ENCODE measurements at regions not wholly inside any gene's neighbourhood (a gene's known extent, or its start where the extent isn't known, plus 50 kb on each side); places are given as distances from the start of the nearest gene placed in this dataset.
A peak's percentile ranks its signal among the peaks of the same experiment; 100 is the strongest.
"Not testable (repeated sequence)": the region's sequence is repeated elsewhere in the genome, so short reads cannot be mapped to it uniquely, and the experiment has no call there.

GRCh38 chr11:116373104-116373944, 399.5 kb downstream of the BUD13 start:
- peak; percentile 56 for DNase-seq (ENCODE audit: low spot score)

GRCh38 chr11:116371146-116371545, 401.6 kb downstream of the BUD13 start:
- DNase-seq (ENCODE audit: low spot score): no peak

- no peak for DNase-seq (ENCODE audit: low spot score)
These were observed 404.0 kb downstream of the BUD13 start for GRCh38 chr11:116368784-116369183.

- DNase-seq (ENCODE audit: low spot score): no peak
These were observed 405.7 kb downstream of the BUD13 start for GRCh38 chr11:116366980-116367645.

- DNase-seq (ENCODE audit: low spot score): no peak
These were observed 406.3 kb downstream of the BUD13 start for GRCh38 chr11:116366451-116366850.

GRCh38 chr11:116364925-116365324, 407.9 kb downstream of the BUD13 start:
- not testable (repeated sequence) for DNase-seq (ENCODE audit: low spot score)

- DNase-seq (ENCODE audit: low spot score): no peak
These were observed 408.4 kb downstream of the BUD13 start for GRCh38 chr11:116364348-116364747.

GRCh38 chr11:116360221-116360941, 412.4 kb downstream of the BUD13 start:
- DNase-seq (ENCODE audit: low spot score): no peak

- peak; percentile 21 for DNase-seq (ENCODE audit: low spot score)
These were observed 414.8 kb downstream of the BUD13 start for GRCh38 chr11:116357784-116358544.

- DNase-seq (ENCODE audit: low spot score): no peak
These were observed 416.3 kb downstream of the BUD13 start for GRCh38 chr11:116356451-116356850.

- no peak for DNase-seq (ENCODE audit: low spot score)
These were observed 417.7 kb downstream of the BUD13 start for GRCh38 chr11:116355104-116355503.

- DNase-seq (ENCODE audit: low spot score): no peak
These were observed 419.2 kb downstream of the BUD13 start for GRCh38 chr11:116353589-116353988.

GRCh38 chr11:116352881-116353280, 419.9 kb downstream of the BUD13 start:
- DNase-seq (ENCODE audit: low spot score): no peak

GRCh38 chr11:116348226-116348625, 424.6 kb downstream of the BUD13 start:
- DNase-seq (ENCODE audit: low spot score): peak; percentile 56

GRCh38 chr11:116345575-116345974, 427.2 kb downstream of the BUD13 start:
- no peak for DNase-seq (ENCODE audit: low spot score)

GRCh38 chr11:116344601-116345000, 428.2 kb downstream of the BUD13 start:
- DNase-seq (ENCODE audit: low spot score): no peak

GRCh38 chr11:116343270-116343669, 429.5 kb downstream of the BUD13 start:
- DNase-seq (ENCODE audit: low spot score): no peak

GRCh38 chr11:116342148-116342547, 430.6 kb downstream of the BUD13 start:
- no peak for DNase-seq (ENCODE audit: low spot score)

- DNase-seq (ENCODE audit: low spot score): no peak
These were observed 433.3 kb downstream of the BUD13 start for GRCh38 chr11:116339306-116340098.

GRCh38 chr11:116338500-116338899, 434.3 kb downstream of the BUD13 start:
- not testable (repeated sequence) for DNase-seq (ENCODE audit: low spot score)

GRCh38 chr11:116336540-116336939, 436.2 kb downstream of the BUD13 start:
- DNase-seq (ENCODE audit: low spot score): no peak

All from Ammon's horn (tissue), 1 donor.